Activated effector memory CD4-positive, alpha-beta T cell treated with Interleukin-2 at 50 U/mL for 16 hours (primary cell): ENCODE measurements at regions not wholly inside any gene's neighbourhood (a gene's known extent, or its start where the extent isn't known, plus 50 kb on each side); places are given as distances from the start of the nearest gene placed in this dataset.
"Not testable (repeated sequence)": the region's sequence is repeated elsewhere in the genome, so short reads cannot be mapped to it uniquely, and the experiment has no call there.

Source experiments
- DNase-seq: peaks from one replicate; pipeline ENCODE4 v3.0.0-alpha.2; 2020

GRCh38 chr2:82748653-82749052 is 1710.4 kb downstream of the SUCLG1 start:
- no peak for DNase-seq

- DNase-seq, result no peak
Observed at GRCh38 chr2:82740527-82740926, 1718.6 kb downstream of the SUCLG1 start.

GRCh38 chr2:82737965-82738364 is 1721.1 kb downstream of the SUCLG1 start:
- DNase-seq, result not testable (repeated sequence)

DNA sequence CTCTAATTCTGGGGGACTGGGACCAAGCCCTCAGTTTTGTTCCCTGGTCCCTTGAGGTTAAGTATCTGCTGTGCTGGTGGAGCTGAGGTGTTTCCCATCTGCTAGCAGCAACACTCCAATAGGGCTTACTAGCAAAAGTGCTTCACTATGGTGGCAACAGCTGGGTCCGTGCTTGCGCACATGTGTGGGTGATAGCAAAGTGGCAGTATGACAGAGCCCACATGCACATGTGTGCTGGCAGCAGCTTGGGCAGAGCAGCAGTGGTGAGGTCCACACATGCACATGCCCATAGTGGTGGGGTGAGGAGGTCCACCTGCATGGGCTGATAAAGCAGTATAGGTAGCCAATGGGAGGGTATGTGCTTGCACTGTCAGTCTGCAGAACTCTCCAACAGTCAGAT is 1723.7 kb downstream of the SUCLG1 start:
- no peak for DNase-seq

DNA sequence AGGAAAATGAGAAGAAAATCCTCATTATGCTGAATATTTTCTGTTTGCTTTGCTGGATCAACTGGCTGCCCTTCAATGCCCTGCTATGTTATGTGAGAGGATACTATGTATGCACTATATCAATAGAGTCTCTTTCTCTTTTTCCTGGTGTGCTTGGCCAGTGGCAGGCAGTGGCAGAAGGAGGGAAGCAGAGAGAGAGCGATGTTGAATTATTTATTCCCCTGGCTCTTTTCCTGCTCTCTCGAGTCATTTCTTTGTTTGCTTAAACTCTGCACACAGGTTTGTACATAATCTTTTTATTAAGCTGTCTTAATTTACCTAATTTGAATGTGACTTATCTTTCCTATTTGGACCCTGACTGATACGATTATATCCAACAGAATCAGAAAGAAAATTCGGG is 1727.3 kb downstream of the SUCLG1 start:
- DNase-seq, result no peak

- no peak for DNase-seq
Observed at GRCh38 chr2:82730811-82731210, 1728.3 kb downstream of the SUCLG1 start.

DNA sequence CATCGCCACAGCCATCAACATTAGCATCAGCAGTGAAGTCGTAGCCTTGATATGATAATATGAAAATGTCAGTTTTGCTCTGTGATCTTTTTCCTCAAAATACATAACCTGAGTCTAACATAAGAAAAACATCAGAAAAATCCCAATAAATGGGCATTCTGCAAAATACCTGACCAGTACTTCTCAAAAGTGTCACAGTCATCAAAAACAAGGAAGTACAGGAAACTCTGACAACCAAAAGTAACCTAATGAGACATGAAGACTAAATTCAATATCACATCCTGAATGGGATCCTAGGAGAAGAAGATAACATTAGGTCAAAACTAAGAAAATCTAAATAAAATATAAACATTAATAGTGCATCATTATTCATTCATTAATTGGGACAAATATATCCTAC is 1731.0 kb downstream of the SUCLG1 start:
- DNase-seq, result no peak

GRCh38 chr2:82708681-82709080 is 1750.4 kb downstream of the SUCLG1 start:
- DNase-seq, result no peak

DNA sequence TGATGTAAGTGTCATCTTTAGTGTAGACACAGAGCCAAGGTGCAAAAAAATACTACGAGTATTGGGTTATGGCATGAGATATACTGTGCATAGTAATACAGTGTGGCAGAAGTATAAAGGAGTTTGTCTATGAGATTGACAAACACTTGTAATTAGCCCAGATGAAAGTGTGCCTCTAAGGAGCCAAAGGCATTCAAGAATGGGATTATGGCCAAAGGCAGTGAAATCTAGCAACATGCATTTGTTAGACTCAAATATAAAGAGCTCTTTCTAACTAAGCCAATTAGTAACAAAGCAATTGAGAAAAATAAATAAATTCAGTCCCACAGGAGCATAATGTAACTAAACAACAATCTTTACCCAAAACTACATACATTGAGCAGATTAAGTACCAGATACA is 1761.8 kb downstream of the SUCLG1 start:
- no peak for DNase-seq

DNA sequence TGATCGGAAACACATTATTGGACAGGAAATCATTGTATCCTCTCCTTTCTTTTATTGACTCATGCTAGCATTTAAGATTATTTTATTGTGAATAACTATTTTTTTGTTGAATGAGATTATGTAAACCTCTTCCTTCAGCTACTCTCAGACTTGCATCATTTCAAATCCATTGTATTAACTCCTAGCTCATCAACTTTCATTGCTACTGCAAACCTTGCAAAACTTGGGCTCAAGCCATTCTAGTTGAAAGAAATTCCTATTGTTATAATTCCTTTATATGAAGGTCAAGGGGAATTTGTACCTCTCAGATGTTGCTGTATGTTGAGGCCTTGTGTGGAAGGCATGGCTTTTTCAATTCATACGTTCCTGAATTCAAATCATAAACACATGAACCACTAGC is 1764.6 kb downstream of the SUCLG1 start:
- no peak for DNase-seq

GRCh38 chr2:82690757-82691411 is 1768.2 kb downstream of the SUCLG1 start:
- DNase-seq, result no peak

- no peak for DNase-seq
Observed at GRCh38 chr2:82675186-82675585, 1783.9 kb downstream of the SUCLG1 start.

GRCh38 chr2:82674652-82675051 is 1784.4 kb downstream of the SUCLG1 start:
- no peak for DNase-seq

DNA sequence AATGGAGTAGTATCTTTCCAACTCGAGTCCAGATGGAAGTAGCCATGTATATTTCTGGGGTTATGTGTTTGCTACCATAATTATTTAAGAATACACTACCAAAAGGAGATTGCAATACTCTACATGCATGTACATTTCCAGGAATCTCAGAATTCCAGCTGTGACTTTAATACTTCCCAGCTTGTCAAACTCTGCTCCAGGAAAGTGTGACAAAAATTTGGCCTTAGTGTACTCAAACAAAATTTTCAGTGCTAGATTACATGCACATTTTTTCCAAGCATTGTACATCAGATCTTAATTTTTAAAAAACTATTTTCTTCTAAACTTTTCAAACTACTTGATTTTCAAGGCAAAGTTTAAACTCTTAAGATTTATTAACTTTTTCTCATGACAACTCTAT is 1791.6 kb downstream of the SUCLG1 start:
- DNase-seq, result no peak

DNA sequence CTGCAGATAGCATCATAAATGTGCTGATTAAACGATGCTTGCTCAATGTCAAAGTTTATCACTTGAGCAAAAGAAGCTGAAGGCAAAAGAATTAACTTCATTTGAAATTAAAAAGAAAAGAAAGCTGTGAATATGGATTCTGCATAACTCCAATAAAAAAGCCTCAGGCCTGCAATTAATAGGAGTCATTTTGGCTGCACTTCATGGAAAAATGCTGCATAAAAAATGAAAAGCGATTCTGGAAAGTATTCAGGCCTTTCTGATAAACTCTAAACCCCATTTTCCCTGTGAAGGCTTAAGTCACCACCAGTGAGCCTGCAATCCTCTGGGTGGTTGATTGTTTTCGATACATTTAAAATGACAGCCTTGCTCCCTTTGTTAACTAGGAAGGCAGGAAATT is 1793.4 kb downstream of the SUCLG1 start:
- DNase-seq, result no peak

- no peak for DNase-seq
Observed at GRCh38 chr2:82657106-82657505, 1802.0 kb downstream of the SUCLG1 start.

GRCh38 chr2:82656420-82656819 is 1802.7 kb downstream of the SUCLG1 start:
- no peak for DNase-seq

- DNase-seq, result no peak
Observed at GRCh38 chr2:82652117-82652516, 1807.0 kb downstream of the SUCLG1 start.

GRCh38 chr2:82650038-82650437 is 1809.0 kb downstream of the SUCLG1 start:
- no peak for DNase-seq

DNA sequence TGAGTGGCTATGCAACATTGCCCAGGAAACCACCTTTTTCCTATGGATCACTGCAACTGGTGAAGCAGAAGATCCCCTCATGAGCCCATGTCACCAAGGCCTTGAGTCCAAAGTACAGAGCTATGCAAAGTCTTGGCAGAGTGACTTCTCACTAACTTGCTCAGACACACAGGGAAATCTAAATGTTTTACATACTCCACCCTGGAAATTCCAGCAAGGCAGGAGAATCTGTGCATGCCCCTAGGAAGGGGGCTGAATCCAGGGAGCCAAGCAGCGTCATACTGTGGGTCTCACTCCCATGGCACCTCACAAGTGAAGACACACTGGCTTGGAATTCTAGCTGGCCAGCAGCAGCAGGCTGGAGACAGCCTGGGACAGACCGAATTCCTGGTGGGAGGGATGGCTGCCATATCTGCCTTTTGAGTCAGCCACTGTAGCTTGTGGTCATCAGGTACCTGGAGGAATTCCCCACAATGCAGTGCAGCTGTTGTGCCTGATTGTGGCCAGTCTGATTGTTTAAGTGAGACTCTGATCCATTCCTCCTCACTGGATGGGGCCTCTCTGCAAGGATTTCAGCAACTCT is 1817.4 kb downstream of the SUCLG1 start:
- DNase-seq, result no peak

DNA sequence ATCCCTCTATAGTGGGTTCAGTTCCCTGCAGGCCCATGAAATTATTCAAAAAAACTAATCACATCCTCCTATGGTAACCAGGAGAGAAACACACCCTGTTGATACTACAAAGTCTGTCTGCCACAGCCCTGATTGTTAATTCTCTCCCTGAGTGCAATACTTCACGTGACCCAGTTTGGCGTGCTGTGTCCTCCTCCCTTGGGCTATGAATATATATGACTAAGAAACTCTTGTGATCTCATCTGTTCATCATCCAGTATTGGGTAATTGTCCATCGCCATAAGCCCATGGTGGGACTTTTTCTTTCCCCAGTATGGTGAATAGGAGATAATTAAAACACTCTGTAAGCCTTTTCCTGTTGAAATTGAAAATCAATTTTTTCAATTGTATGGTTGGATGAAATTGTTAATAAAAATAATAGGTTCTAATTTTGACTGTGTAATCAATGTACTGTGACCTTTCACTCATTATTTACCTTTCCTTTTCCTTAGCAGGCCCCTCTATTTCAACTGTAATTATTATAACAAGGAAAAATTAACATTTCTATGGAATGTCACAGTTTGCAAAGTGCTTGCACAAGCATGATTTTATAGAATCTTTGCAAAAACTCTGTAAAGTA is 1822.6 kb downstream of the SUCLG1 start:
- no peak for DNase-seq

- no peak for DNase-seq
Observed at GRCh38 chr2:82599021-82599420, 1860.1 kb downstream of the SUCLG1 start.

DNA sequence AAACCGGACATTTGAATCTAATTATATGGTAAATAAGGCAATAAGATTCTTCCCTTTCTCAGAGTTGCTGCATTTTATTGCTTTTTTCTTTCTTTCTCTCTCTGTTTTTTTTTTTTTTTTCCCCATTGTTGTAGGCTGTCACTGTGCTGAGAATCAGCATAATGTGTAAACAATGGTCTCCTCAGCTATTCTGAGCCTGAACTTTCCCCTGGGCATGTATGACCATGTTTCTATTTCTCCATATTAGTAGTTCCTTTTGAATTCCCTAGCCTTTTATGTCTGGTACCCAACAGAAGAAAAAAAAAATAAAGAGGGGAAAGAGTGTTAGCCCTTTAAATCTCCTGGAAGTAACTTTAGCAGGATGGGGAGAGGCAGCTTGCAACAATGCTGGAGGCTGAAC is 1862.5 kb downstream of the SUCLG1 start:
- DNase-seq, result no peak

- no peak for DNase-seq
Observed at GRCh38 chr2:82591718-82592117, 1867.4 kb downstream of the SUCLG1 start.

DNA sequence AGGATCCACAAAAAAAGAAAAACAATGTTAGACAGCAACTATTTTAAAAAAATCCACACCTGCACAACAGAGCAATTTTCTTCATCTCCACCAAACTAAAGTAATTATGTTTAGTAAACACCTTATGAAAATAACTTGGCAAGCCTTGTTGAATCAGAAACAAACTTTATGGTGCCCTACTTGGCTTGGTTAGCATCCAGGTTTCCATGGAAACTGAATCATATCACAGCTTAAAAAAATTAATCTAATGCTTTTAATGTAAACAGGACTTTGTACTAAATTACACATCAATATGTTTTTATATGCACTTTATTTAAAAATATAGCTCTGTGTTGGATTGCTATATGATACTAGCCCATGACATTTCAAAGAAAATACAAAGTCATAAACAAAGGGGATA is 1882.4 kb downstream of the SUCLG1 start:
- no peak for DNase-seq
